Stimulated activated CD8-positive, alpha-beta memory T cell treated with anti-CD3 and anti-CD28 coated beads, Interleukin-4, amount 100 ng/mL, for 24 hours (primary cell): ENCODE measurements at regions not wholly inside any gene's neighbourhood (a gene's known extent, or its start where the extent isn't known, plus 50 kb on each side); places are given as distances from the start of the nearest gene placed in this dataset.

Source experiments
- DNase-seq: peaks from one replicate; pipeline ENCODE4 v3.0.0-alpha.2; 2020; ENCODE audit warnings: low read depth

- no peak for DNase-seq
Measured at GRCh38 chr6:110537208-110538123, 61.1 kb upstream of the SLC22A16 start.

GRCh38 chr6:110534731-110535492 lies 58.5 kb upstream of the SLC22A16 start:
- DNase-seq = no peak

- no peak for DNase-seq
Measured at GRCh38 chr6:110532431-110532830, 56.0 kb upstream of the SLC22A16 start.

- DNase-seq = no peak
Measured at GRCh38 chr6:110530671-110531070, 54.3 kb upstream of the SLC22A16 start.

- DNase-seq = no peak
Measured at GRCh38 chr6:110529907-110530306, 53.5 kb upstream of the SLC22A16 start.

- no peak for DNase-seq
Measured at GRCh38 chr6:110529355-110529754, 52.9 kb upstream of the SLC22A16 start.

GRCh38 chr6:110528930-110529325 lies 52.5 kb upstream of the SLC22A16 start:
- DNase-seq = no peak

GRCh38 chr6:110528101-110528929 lies 51.9 kb upstream of the SLC22A16 start:
- DNase-seq = peak; percentile 23

- no peak for DNase-seq
Measured at GRCh38 chr6:110527516-110527915, 51.1 kb upstream of the SLC22A16 start.

- no peak for DNase-seq
Measured at GRCh38 chr6:110526726-110527125, 50.3 kb upstream of the SLC22A16 start.
